Heart left ventricle (tissue), 16 donors: ENCODE measurements at regions not wholly inside any gene's neighbourhood (a gene's known extent, or its start where the extent isn't known, plus 50 kb on each side); places are given as distances from the start of the nearest gene placed in this dataset.

Experiments used
- ATAC-seq, 4 donors: fragments of 200-7000 bp; cut with Tn5 transposase; one replicate each; pipeline ENCODE4 v1.9.1; 2020 to 2022; ENCODE audit warnings: moderate library complexity in 4 of 4, mild to moderate bottlenecking in 3 of 4, moderate number of reproducible peaks in 1 of 4
- DNase-seq, 5 donors: peaks; one replicate each; pipeline ENCODE4 v3.0.0-alpha.2; 2020
- H3K27ac ChIP-seq, 12 donors: fragments of 200-600 bp; sonication (generic) in 4 of 12; one replicate each; pipeline versions ENCODE4 v1.5.0 to v1.8.0; 2016 to 2022; ENCODE audit warnings: mild to moderate bottlenecking in 2 of 12
- H3K27me3 ChIP-seq, 9 donors: fragments of 200-600 bp; sonication (generic) in 2 of 9; one replicate each; pipeline versions ENCODE4 v1.5.1 to v1.8.0; 2016 to 2022; ENCODE audit warnings: mild to moderate bottlenecking in 3 of 9
- H3K36me3 ChIP-seq, 9 donors: fragments of 200-600 bp; sonication (generic) in 2 of 9; one replicate each; pipeline versions ENCODE4 v1.5.0 to v1.8.0; 2018 to 2022; ENCODE audit warnings: mild to moderate bottlenecking in 2 of 9
- H3K4me1 ChIP-seq, 12 donors: fragments of 200-600 bp; sonication (generic) in 4 of 12; one replicate each; pipeline versions ENCODE4 v1.5.0 to v1.8.0; 2016 to 2022; ENCODE audit warnings: mild to moderate bottlenecking in 3 of 12
- H3K4me3 ChIP-seq, 12 donors: fragments of 200-600 bp; sonication (generic) in 4 of 12; one replicate each; pipeline versions ENCODE4 v1.5.0 to v1.8.0; 2017 to 2022; ENCODE audit warnings: mild to moderate bottlenecking in 9 of 12, moderate library complexity in 4 of 12
- H3K9me3 ChIP-seq, 12 donors: fragments of 200-600 bp; sonication (generic) in 4 of 12; one replicate each; pipeline versions ENCODE4 v1.5.0 to v1.8.0; 2016 to 2022; ENCODE audit warnings: mild to moderate bottlenecking in 1 of 12
- CTCF ChIP-seq, 12 donors: fragments of 200-600 bp; sonication (generic) in 4 of 12; IDR thresholded peaks; one replicate each; pipeline versions ENCODE4 v1.5.0 to v1.8.0; 2018 to 2022; ENCODE audit warnings: antibody characterized with exemption in 12 of 12, mild to moderate bottlenecking in 5 of 12
- POLR2A ChIP-seq, 2 donors: fragments of 450-650 bp; IDR thresholded peaks; one replicate each; pipeline ENCODE4 v1.6.1; 2017; ENCODE audit warnings: antibody characterized with exemption in 2 of 2, mild to moderate bottlenecking in 2 of 2, moderate library complexity in 2 of 2
- WGBS, 4 donors: extraction: QIAGEN DNeasy Blood & Tissue Kit in 2 of 4; methylation state at CpG; one replicate each; pipeline versions ENCODE4 v1.1.5 to v1.1.7; 2013 to 2018; 5-methylcytosine and 5-hydroxymethylcytosine counted together
- intact Hi-C, 10 donors: fragments of 100-400 bp; cut with DNase I; formaldehyde crosslinking; loops; one replicate each; pipeline versions ENCODE4 v1.11.1 to v1.14.2; 2022
- donor health status: ischemic (EF 13 %, LVEDD 7.1; RV severe dilation, severe dysfunction).
- donor health status: healthy with polysubstance abuse.
- donor health status: DM: no; HTN: yes; CAD: no.
- donor health status: DM: no; HTN: no; CAD: no.
- donor health status: ischemic (EF 25% LVEDD 6.9; RV normal size, moderate dysfunction).
- donor health status: ischemic (EF 25% LVEDD 5.7; RV mildly dilated, moderate dysfunction).
- donor health status: healthy.
- donor health status: DM: yes; HTN: yes; CAD: no.
- donor health status: ischemic (EF 35%, LVEDD 5.7; RV mildly dilated, moderate dysfunction).
- donor health status: nonischemic (EF 11% LVEDD 7.7; RV severe dilation, severe dysfunction).
- donor health status: DM: yes; HTN: yes; CAD: no.
- donor health status: PGD.
- donor health status: ischemic (EF 29% LVEDD 5.4; RV normal size, mild dysfunction).
- donor health status: nonischemic (EF 23%, LVEDD 6.1; RV moderate dilation, normal function).

GRCh38 chr9:71609448-71609830 is 158.9 kb downstream of the CEMIP2 start:
- Histone ChIP-seq H3K27me3 (no peaks in the 10 kb centered on the region), H3K4me1 (peaks cover 0 to 3% (median 0%) of the 10 kb centered on the region in 12 donors), H3K4me3 (no peak overlapping the region), H3K9me3 (peaks cover 0 to 17% (median 3%) of the 10 kb centered on the region in 12 donors), H3K27ac (no peak overlapping the region), H3K36me3 (no peaks in the 10 kb centered on the region)
- TF ChIP-seq POLR2A (IDR thresholded peaks at IDR 0.05) (no peak), CTCF (IDR thresholded peaks at IDR 0.05) (no peak)
- 92 to 97% (median 95%) methylated on average over 1 of the region's 1 CpG for WGBS, 4 donors
- intact Hi-C loops, result loop anchor here in 8 of 10 donors (5.0 to 10.0 kb wide), 6 partner anchors 95 to 418 kb away; partner anchors contain the start of gene CEMIP2 (in 2 of the 8)
- ATAC-seq, result no peak
- no peak for DNase-seq

GRCh38 chr9:71608825-71609447 is 159.4 kb downstream of the CEMIP2 start:
- Histone ChIP-seq H3K4me1 (peaks cover 0 to 3% (median 0%) of the 10 kb centered on the region in 12 donors), H3K27ac (no peak overlapping the region), H3K9me3 (peaks cover 0 to 17% (median 3%) of the 10 kb centered on the region in 12 donors), H3K4me3 (no peak overlapping the region), H3K36me3 (no peaks in the 10 kb centered on the region), H3K27me3 (no peaks in the 10 kb centered on the region)
- WGBS, 4 donors, result 65 to 78% (median 73%) methylated on average over 4 of the region's 4 CpGs
- ATAC-seq (no peak), DNase-seq (no peak)
- no peak for TF ChIP-seq POLR2A (IDR thresholded peaks at IDR 0.05)
- TF ChIP-seq CTCF (IDR thresholded peaks at IDR 0.05), result no peak
- intact Hi-C loops, result loop anchor here in 8 of 10 donors (5.0 to 10.0 kb wide), 6 partner anchors 96 to 418 kb away; partner anchors contain the start of gene CEMIP2 (in 2 of the 8)

- no peak for ATAC-seq
- TF ChIP-seq CTCF (IDR thresholded peaks at IDR 0.05), result no peak
- TF ChIP-seq POLR2A (IDR thresholded peaks at IDR 0.05), result no peak
- intact Hi-C loops, result loop anchor here in 8 of 10 donors (5.0 to 10.0 kb wide), 6 partner anchors 97 to 419 kb away; partner anchors contain the start of gene CEMIP2 (in 2 of the 8)
Measured at GRCh38 chr9:71608021-71608420, 160.3 kb downstream of the CEMIP2 start.

GRCh38 chr9:71607461-71607881 is 160.8 kb downstream of the CEMIP2 start:
- DNase-seq (no peak), ATAC-seq (no peak)
- TF ChIP-seq CTCF (IDR thresholded peaks at IDR 0.05) (no peak), POLR2A (IDR thresholded peaks at IDR 0.05) (no peak)
- Histone ChIP-seq H3K36me3 (no peaks in the 10 kb centered on the region), H3K4me1 (peaks cover 0 to 3% (median 0%) of the 10 kb centered on the region in 12 donors), H3K27ac (no peak overlapping the region), H3K4me3 (no peak overlapping the region), H3K9me3 (peaks cover 0 to 17% (median 3%) of the 10 kb centered on the region in 12 donors), H3K27me3 (no peaks in the 10 kb centered on the region)
- intact Hi-C loops, result loop anchor here in 8 of 10 donors (5.0 to 10.0 kb wide), 6 partner anchors 97 to 420 kb away; partner anchors contain the start of gene CEMIP2 (in 2 of the 8)
- WGBS, 4 donors, result 87 to 94% (median 91%) methylated on average over 5 of the region's 5 CpGs

More at GRCh38 chr9:71608021-71608420, 160.3 kb downstream of the CEMIP2 start:
- Histone ChIP-seq H3K4me1 (peaks cover 0 to 3% (median 0%) of the 10 kb centered on the region in 12 donors), H3K27ac (no peak overlapping the region), H3K27me3 (no peaks in the 10 kb centered on the region), H3K4me3 (no peak overlapping the region), H3K9me3 (peaks cover 0 to 17% (median 3%) of the 10 kb centered on the region in 12 donors), H3K36me3 (no peaks in the 10 kb centered on the region)
- 89 to 96% (median 94%) methylated on average over 4 of the region's 4 CpGs for WGBS, 4 donors
- no peak for DNase-seq
